Activated CD8-positive, alpha-beta memory T cell treated with anti-CD3 and anti-CD28 coated beads, Interleukin-2, amount 50 U/mL, for 24 hours (primary cell): ENCODE measurements at regions not wholly inside any gene's neighbourhood (a gene's known extent, or its start where the extent isn't known, plus 50 kb on each side); places are given as distances from the start of the nearest gene placed in this dataset.

Source experiments
- DNase-seq: peaks from one replicate; pipeline ENCODE4 v3.0.0-alpha.2; 2020; ENCODE audit errors: extremely low read depth

DNA sequence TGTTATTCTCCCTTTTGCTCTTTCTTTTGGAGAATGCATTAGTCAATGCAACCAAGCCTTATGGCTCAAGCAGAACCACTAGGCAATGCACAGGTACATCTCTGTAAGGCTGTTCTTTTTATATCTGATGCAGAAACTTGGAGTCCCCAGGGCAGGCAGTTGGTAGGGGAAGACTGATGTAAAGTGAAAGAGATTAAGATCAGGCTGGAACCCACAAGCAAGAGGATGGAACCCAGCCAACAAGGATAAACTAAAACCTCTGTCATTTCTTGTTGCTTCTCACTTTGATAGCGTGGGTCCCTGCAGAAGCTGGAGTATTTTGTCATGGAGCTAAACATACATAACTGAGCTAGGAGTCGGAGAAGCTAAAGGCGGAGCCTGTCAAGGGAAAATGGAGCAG lies 142.9 kb downstream of the GPAM start:
- no peak for DNase-seq

DNA sequence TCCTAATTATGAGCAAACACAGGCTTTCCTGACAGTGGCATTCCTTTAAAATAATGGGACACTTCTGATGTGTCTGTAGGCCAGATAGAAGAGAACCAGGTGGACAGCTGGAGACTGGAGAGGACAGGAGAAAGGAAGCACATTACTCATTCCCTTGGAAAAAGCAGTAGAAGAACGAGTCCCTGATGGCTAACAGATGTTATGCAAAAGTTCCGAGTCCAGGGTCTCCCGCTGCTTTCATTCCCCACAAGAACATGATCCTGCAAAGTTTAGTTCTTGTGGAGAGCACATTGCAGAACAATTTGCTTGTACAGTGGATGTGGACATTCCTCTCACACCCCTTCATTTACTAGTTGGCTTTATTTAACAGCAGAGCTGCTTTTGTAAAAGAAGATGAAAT lies 137.6 kb downstream of the GPAM start:
- DNase-seq = no peak

DNA sequence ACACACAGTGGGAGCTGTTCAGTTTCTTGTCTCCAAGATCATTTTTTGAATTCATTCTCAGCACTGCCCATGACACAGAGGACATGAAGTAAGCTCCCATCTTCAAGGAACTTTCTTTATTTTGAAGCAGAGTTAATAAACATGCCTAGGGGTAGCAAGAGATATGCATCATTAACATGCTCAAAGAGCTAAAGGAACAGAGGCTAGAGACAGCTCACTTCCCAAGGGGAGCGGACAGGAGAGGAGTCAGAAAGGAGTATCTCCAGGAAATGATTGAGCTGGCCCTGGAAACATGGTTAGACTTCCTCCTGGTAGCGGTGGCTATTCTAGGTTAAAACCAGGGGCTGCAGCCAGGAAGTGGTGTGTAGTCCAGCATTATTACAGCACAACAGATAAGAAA lies 135.9 kb downstream of the GPAM start:
- no peak for DNase-seq

DNA sequence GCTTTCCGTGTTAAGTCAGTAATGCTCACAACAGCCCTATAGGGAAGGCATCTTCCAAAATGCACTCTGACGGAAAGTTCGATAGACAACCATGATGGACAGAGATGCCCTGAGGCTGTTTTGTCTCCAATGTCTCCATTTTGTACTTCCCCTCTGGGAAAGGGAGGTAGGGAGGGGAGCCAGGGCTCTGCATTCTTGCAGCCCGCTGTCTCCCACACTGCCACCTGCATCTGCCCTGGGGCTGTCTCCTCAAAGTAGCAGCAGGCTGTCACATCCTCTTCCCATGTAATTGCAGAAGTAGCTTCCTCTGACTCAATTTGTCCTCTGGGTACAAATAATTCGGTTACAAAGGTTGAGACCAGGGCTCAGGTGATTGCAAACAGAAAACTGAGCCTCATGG lies 131.4 kb downstream of the GPAM start:
- DNase-seq = no peak

DNA sequence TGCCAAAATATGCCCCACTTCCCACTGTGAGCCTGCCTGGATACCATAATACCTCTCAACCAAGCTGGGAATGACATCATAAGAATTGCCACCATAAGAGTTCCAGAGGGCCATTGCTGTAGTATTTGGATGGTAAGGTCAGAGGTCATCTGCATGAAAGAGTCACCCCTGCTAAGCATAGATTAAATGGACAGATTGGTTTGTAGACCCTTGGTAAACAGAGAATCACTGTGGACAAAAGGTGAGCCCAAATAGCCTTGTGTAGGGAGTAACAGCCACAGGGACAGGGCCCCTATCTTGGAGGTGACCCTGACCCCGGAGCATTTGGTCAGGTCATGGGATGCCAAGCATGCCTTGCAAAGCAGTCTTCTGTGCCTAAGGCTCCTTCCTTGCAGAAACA lies 129.7 kb downstream of the GPAM start:
- no peak for DNase-seq

GRCh38 chr10:112054516-112054915 lies 129.0 kb downstream of the GPAM start:
- no peak for DNase-seq

GRCh38 chr10:112057072-112057471 lies 126.5 kb downstream of the GPAM start:
- no peak for DNase-seq

- DNase-seq = no peak
Measured at GRCh38 chr10:112059220-112059619, 124.3 kb downstream of the GPAM start.

DNA sequence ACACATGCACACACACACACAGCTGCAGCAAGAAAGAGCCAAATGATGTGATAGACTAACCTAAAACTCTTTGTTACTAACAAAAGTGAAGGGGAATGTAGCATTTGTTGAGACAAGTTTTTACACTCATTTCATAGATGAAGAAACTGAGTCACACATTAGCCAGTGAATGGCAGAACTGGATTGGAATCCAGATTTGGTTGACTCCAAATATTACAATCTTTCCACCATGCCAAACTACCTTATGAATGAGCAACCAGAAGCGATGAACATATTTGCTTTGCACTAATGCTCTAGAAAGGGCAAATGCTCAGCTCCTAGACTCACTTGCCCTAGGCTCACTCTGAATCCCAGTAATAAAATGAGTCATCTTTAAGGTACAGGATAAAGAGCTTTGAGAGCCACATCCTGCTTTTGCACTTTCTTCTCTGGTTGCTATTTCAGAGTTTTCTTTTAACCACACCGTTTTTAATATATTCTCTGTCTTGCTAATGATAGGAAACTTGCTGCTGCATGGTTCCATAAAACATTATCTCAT lies 111.9 kb downstream of the GPAM start:
- DNase-seq = no peak

GRCh38 chr10:112078003-112078402 lies 105.6 kb downstream of the GPAM start:
- no peak for DNase-seq

GRCh38 chr10:112080231-112080630 lies 103.3 kb downstream of the GPAM start:
- no peak for DNase-seq

- DNase-seq = no peak
Measured at GRCh38 chr10:112082120-112082519, 101.4 kb downstream of the GPAM start.

- no peak for DNase-seq
Measured at GRCh38 chr10:112083472-112083871, 100.1 kb downstream of the GPAM start.

GRCh38 chr10:112087953-112088456 lies 95.6 kb downstream of the GPAM start:
- no peak for DNase-seq

DNA sequence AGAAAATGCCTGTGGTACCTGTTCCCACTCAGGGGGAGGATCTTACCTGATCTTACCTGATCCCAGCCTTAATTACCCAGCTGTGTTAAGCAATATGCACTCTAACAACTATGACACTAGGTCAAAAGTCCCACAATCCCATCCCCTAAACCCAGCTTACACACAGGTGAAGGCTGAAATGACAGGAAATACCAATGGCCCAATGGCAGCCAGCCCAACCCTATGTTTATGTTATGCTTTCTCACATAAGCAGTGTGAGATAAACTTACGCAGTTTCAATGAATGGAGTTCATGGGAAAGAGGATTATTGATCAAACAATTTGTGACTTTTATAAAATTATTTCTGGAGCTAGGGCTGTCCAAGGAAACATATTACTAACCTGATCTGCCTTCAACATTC lies 91.9 kb downstream of the GPAM start:
- no peak for DNase-seq

DNA sequence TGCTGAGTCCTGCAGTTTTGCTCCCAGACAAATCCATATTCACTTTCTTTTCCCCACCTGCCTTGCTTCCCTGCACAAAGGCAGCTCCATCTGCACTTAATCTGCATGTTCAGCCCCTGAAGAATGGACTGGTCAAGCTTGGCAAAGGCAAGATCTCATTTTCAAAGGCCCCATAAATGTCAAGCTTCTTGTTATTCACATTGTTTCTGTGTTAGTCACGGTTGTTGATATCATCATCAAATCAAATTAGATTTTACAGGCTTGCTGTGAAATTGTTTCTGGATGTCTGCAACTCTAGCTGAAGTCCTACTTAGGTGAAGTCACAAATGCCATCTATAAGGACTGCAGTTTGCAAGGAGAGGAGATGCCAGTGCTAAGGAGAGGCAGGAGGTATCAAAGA lies 91.0 kb downstream of the GPAM start:
- no peak for DNase-seq

DNA sequence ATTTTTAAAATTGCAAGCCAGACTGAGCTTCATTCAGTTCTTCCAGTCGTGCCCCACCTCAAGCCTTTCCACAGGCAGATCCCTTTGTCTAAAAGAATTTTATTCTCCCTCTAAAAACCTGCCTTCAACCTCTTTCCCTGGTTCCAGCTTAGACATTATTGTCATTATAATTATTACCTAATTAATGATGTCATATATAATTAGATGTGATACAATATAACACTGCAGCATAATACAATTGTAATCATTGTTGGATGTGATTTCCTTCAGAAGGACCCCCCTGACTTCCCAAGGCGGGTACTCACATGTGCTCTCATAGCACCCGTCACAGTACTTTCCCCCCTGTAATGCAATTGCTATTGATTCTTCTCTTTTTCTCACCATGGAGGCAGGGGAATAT lies 88.6 kb downstream of the GPAM start:
- DNase-seq = no peak

- no peak for DNase-seq
Measured at GRCh38 chr10:112095731-112096130, 87.8 kb downstream of the GPAM start.

DNA sequence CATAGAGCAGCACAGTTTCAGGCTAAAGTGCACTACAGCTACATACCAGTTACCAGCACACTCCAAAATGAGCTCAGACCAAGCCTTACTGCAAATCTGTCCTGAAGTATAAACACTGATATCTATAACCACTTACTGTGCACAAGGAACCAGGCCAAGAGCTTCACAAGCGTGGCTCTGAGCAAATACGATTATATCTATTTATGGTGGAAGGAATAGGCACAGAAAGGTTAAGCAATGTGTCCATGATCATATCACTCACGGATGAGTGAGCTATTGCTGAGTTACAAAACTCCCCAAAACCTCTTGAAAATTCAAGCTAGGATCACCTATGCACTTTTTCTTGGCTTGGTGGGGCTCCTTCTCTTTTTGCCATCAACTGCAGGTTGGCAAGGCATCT lies 84.9 kb downstream of the GPAM start:
- no peak for DNase-seq
